NAMALWA (cell line): ENCODE measurements at regions not wholly inside any gene's neighbourhood (a gene's known extent, or its start where the extent isn't known, plus 50 kb on each side); places are given as distances from the start of the nearest gene placed in this dataset.

Source experiments
- DNase-seq: peaks from one replicate; pipeline ENCODE4 v3.0.0-alpha.2; 2015; ENCODE audit warnings: low spot score

- no peak for DNase-seq
Measured at GRCh38 chr6:134739299-134740026, 210.4 kb downstream of the ALDH8A1 start.

GRCh38 chr6:134738211-134738885, 211.6 kb downstream of the ALDH8A1 start:
- DNase-seq, result no peak

- no peak for DNase-seq
Measured at GRCh38 chr6:134735461-134735860, 214.4 kb downstream of the ALDH8A1 start.

GRCh38 chr6:134734312-134734869, 215.5 kb downstream of the ALDH8A1 start:
- DNase-seq, result no peak

GRCh38 chr6:134733801-134734200, 216.1 kb downstream of the ALDH8A1 start:
- no peak for DNase-seq

GRCh38 chr6:134732763-134733162, 217.1 kb downstream of the ALDH8A1 start:
- DNase-seq, result no peak

- DNase-seq, result no peak
Measured at GRCh38 chr6:134731615-134732014, 218.3 kb downstream of the ALDH8A1 start.

- no peak for DNase-seq
Measured at GRCh38 chr6:134730013-134730412, 219.9 kb downstream of the ALDH8A1 start.

GRCh38 chr6:134729561-134729960, 220.3 kb downstream of the ALDH8A1 start:
- no peak for DNase-seq

- DNase-seq, result no peak
Measured at GRCh38 chr6:134727081-134727480, 222.8 kb downstream of the ALDH8A1 start.

GRCh38 chr6:134725590-134725989, 224.3 kb downstream of the ALDH8A1 start:
- DNase-seq, result no peak

- DNase-seq, result no peak
Measured at GRCh38 chr6:134724771-134725340, 225.0 kb downstream of the ALDH8A1 start.

GRCh38 chr6:134723081-134723871, 226.6 kb downstream of the ALDH8A1 start:
- DNase-seq, result no peak

- DNase-seq, result no peak
Measured at GRCh38 chr6:134722200-134722870, 227.6 kb downstream of the ALDH8A1 start.

- DNase-seq, result no peak
Measured at GRCh38 chr6:134721060-134721405, 228.9 kb downstream of the ALDH8A1 start.

GRCh38 chr6:134720353-134721059, 229.4 kb downstream of the ALDH8A1 start:
- DNase-seq, result no peak

- DNase-seq, result no peak
Measured at GRCh38 chr6:134719911-134720310, 230.0 kb downstream of the ALDH8A1 start.

- no peak for DNase-seq
Measured at GRCh38 chr6:134719286-134719685, 230.6 kb downstream of the ALDH8A1 start.

- no peak for DNase-seq
Measured at GRCh38 chr6:134714679-134715078, 235.2 kb downstream of the ALDH8A1 start.

GRCh38 chr6:134714113-134714512, 235.8 kb downstream of the ALDH8A1 start:
- DNase-seq, result no peak

- no peak for DNase-seq
Measured at GRCh38 chr6:134712311-134712710, 237.6 kb downstream of the ALDH8A1 start.
